Gastroesophageal sphincter (tissue), 4 donors: ENCODE measurements at regions not wholly inside any gene's neighbourhood (a gene's known extent, or its start where the extent isn't known, plus 50 kb on each side); places are given as distances from the start of the nearest gene placed in this dataset.

Source experiments
- ATAC-seq: fragments of 150-250 bp; one replicate; pipeline ENCODE4 v1.9.1; 2016; ENCODE audit warnings: mild to moderate bottlenecking, moderate library complexity
- H3K27ac ChIP-seq, 4 donors: fragments of 200-600 bp; sonication (generic) in 3 of 4; 1 replicate in 3 of 4; 2 replicates in 1 of 4; pipeline ENCODE4 v1.5.1; 2016 to 2019
- H3K27me3 ChIP-seq: fragments of 200-600 bp; sonication (generic); one replicate; pipeline ENCODE4 v1.5.1; 2019
- H3K36me3 ChIP-seq, 2 donors: fragments of 200-600 bp; sonication (generic); one replicate each; pipeline ENCODE4 v1.5.1; 2019; ENCODE audit warnings: control low read depth in 1 of 2
- H3K4me1 ChIP-seq, 3 donors: fragments of 200-600 bp; sonication (generic); 1 replicate in 2 of 3; 2 replicates in 1 of 3; pipeline ENCODE4 v1.5.1; 2016 to 2019; ENCODE audit warnings: control low read depth in 2 of 3
- H3K4me3 ChIP-seq, 2 donors: fragments of 200-600 bp; sonication (generic); one replicate each; pipeline ENCODE4 v1.5.1; 2019; ENCODE audit warnings: mild to moderate bottlenecking in 1 of 2, moderate library complexity in 1 of 2
- H3K9me3 ChIP-seq, 3 donors: fragments of 200-600 bp; sonication (generic); one replicate each; pipeline ENCODE4 v1.5.1; 2017 to 2019; ENCODE audit warnings: control low read depth in 2 of 3
- EP300 ChIP-seq: sonication (generic); formaldehyde crosslinking; IDR thresholded peaks from one replicate; pipeline ENCODE4 v1.6.1; 2017; ENCODE audit warnings: antibody characterized with exemption, mild to moderate bottlenecking
- POLR2A ChIP-seq, 2 donors: fragments of 450-650 bp; IDR thresholded peaks; one replicate each; pipeline ENCODE4 v1.6.1; 2017; ENCODE audit warnings: antibody characterized with exemption in 2 of 2, mild to moderate bottlenecking in 2 of 2, moderate library complexity in 1 of 2
- POLR2AphosphoS5 ChIP-seq: sonication (generic); formaldehyde crosslinking; IDR thresholded peaks from one replicate; pipeline ENCODE4 v1.6.1; 2017; ENCODE audit warnings: antibody characterized with exemption
- WGBS, 2 donors: methylation state at CpG; one replicate each; pipeline ENCODE4 v1.1.5; 2018; ENCODE audit warnings: low coverage in 1 of 2; 5-methylcytosine and 5-hydroxymethylcytosine counted together
- TF ChIP-seq, protein P1 (sequence below), 4 experiments: fragments of 200-600 bp in 2 of 4; fragments of 450-650 bp in 2 of 4; sonication (generic) in 1 of 4; IDR thresholded peaks; one replicate each; pipeline ENCODE4 v1.5.1; 2017 to 2019; ENCODE audit warnings: antibody characterized with exemption in 4 of 4, mild to moderate bottlenecking in 2 of 4, moderate library complexity in 2 of 4

GRCh38 chr2:103427567-103427966 lies 665.7 kb downstream of the TMEM182 start:
- no peak for ATAC-seq
- Histone ChIP-seq H3K4me3 (no peak overlapping the region), H3K36me3 (no peaks in the 10 kb centered on the region), H3K27me3 (no peaks in the 10 kb centered on the region), H3K4me1 (no peaks in the 10 kb centered on the region), H3K9me3 (no peaks in the 10 kb centered on the region), H3K27ac (no peak overlapping the region)
- TF ChIP-seq, protein P1, sequence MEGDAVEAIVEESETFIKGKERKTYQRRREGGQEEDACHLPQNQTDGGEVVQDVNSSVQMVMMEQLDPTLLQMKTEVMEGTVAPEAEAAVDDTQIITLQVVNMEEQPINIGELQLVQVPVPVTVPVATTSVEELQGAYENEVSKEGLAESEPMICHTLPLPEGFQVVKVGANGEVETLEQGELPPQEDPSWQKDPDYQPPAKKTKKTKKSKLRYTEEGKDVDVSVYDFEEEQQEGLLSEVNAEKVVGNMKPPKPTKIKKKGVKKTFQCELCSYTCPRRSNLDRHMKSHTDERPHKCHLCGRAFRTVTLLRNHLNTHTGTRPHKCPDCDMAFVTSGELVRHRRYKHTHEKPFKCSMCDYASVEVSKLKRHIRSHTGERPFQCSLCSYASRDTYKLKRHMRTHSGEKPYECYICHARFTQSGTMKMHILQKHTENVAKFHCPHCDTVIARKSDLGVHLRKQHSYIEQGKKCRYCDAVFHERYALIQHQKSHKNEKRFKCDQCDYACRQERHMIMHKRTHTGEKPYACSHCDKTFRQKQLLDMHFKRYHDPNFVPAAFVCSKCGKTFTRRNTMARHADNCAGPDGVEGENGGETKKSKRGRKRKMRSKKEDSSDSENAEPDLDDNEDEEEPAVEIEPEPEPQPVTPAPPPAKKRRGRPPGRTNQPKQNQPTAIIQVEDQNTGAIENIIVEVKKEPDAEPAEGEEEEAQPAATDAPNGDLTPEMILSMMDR (IDR thresholded peaks at IDR 0.05) = no peak
- TF ChIP-seq POLR2A (IDR thresholded peaks at IDR 0.05) = no peak
- no peak for TF ChIP-seq POLR2AphosphoS5
- no peak for TF ChIP-seq EP300
- WGBS, 2 donors = 92 to 100% methylated on average over 3 of the region's 3 CpGs

- no peaks in the 10 kb centered on the region for H3K36me3 ChIP-seq
- H3K4me1 ChIP-seq = no peaks in the 10 kb centered on the region
- H3K4me3 ChIP-seq = no peak overlapping the region
- TF ChIP-seq EP300 (no peak), POLR2A (IDR thresholded peaks at IDR 0.05) (no peak), POLR2AphosphoS5 (no peak)
- TF ChIP-seq, protein P1 (IDR thresholded peaks at IDR 0.05) = no peak
- H3K27ac ChIP-seq = no peak overlapping the region
- WGBS, 2 donors = 49 to 53% methylated on average over 6 of the region's 6 CpGs
- no peak for ATAC-seq
- no peaks in the 10 kb centered on the region for H3K9me3 ChIP-seq
- no peaks in the 10 kb centered on the region for H3K27me3 ChIP-seq
These were observed 668.4 kb downstream of the TMEM182 start for GRCh38 chr2:103430191-103430590.

- no peaks in the 10 kb centered on the region for H3K27me3 ChIP-seq
- H3K4me1 ChIP-seq = no peaks in the 10 kb centered on the region
- H3K36me3 ChIP-seq = no peaks in the 10 kb centered on the region
- ATAC-seq = no peak
- no peak for TF ChIP-seq POLR2A (IDR thresholded peaks at IDR 0.05)
- no peak overlapping the region for H3K4me3 ChIP-seq
- no peak overlapping the region for H3K27ac ChIP-seq
- 94 to 100% methylated on average over 3 of the region's 3 CpGs for WGBS, 2 donors
- H3K9me3 ChIP-seq = no peaks in the 10 kb centered on the region
These were observed 673.2 kb downstream of the TMEM182 start for GRCh38 chr2:103435010-103435409.

DNA sequence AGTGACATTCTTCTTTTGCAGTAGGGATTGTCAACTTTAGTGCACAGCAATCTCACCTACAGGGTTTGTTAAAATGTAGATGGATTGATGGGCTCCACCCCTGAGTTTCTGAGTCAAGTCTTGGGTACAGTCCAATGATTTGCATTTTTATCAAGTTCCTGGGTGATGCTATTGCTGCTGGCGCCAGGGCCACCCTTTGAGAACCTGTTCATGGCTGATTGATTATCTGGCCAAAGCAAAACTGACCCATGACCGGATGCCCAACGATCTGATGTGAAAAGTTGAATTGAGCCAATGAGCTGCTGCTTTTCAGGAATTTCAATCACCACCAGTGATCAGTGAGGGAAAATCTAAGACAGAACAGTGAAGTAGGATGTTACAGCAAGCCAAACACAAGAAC lies 675.3 kb downstream of the TMEM182 start:
- H3K4me1 ChIP-seq = no peaks in the 10 kb centered on the region
- no peaks in the 10 kb centered on the region for H3K36me3 ChIP-seq
- no peaks in the 10 kb centered on the region for H3K9me3 ChIP-seq
- no peak for ATAC-seq
- 57 to 72% methylated on average over 3 of the region's 3 CpGs for whole genome bisulfite sequencing, 2 donors
- H3K27me3 ChIP-seq = no peaks in the 10 kb centered on the region
- no peak overlapping the region for H3K27ac ChIP-seq
- H3K4me3 ChIP-seq = no peak overlapping the region
- TF ChIP-seq EP300 = no peak
- TF ChIP-seq, protein P1 (IDR thresholded peaks at IDR 0.05) = no peak
- TF ChIP-seq POLR2AphosphoS5 = no peak
- TF ChIP-seq POLR2A (IDR thresholded peaks at IDR 0.05) = no peak

DNA sequence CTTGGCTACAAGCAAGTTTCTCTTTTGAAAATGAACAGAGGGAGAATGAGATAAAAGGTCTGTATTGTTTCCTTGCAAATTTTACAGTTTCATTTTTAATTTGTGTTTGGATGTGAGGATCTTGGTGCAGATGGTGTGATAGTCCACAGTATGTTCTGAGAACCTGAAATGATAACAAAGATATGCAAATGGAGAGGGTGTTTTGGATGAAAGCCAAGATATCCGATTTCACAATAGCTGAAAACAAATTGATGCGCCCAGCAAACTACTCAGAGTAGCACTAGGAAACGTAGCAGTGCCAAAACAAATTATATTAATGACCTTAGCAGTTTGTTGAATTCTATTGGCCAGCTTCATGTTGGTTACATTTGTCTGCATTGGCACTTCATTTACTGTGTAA lies 683.5 kb downstream of the TMEM182 start:
- 13 to 39% methylated on average over 3 of the region's 3 CpGs for WGBS, 2 donors
- ATAC-seq = no peak
- no peaks in the 10 kb centered on the region for H3K4me1 ChIP-seq
- no peak overlapping the region for H3K4me3 ChIP-seq
- H3K9me3 ChIP-seq = no peaks in the 10 kb centered on the region
- H3K27ac ChIP-seq = no peak overlapping the region
- H3K27me3 ChIP-seq = no peaks in the 10 kb centered on the region
- no peaks in the 10 kb centered on the region for H3K36me3 ChIP-seq
- TF ChIP-seq POLR2AphosphoS5 (no peak), POLR2A (IDR thresholded peaks at IDR 0.05) (no peak), EP300 (no peak)
- TF ChIP-seq, protein P1 (IDR thresholded peaks at IDR 0.05) = no peak
